ENCODE measurements at regions not wholly inside any gene's neighbourhood (a gene's known extent, or its start where the extent isn't known, plus 50 kb on each side); places are given as distances from the start of the nearest gene placed in this dataset.

DNA sequence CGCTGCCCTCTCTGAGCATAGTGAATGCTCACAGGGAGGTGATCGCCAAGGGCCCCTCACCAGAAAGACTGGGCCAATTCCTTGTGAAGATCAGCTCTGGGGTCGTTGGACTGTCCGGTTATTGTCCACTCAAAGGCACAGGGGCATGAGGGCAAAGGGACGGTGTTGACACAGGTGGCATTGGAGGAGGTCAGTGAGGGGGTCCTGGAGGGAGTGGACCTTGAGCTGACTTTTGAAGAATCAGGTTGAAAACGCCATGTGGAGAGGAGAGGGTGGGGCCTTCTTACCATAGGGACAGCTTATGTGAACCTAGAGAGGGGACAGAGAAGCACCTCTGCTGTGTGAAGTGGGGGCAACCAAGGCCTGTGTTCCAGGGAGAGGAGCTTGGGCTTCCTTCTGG is 131.5 kb downstream of the TFCP2L1 start:
- TF ChIP-seq ZNF274 (IDR thresholded peaks at IDR 0.05; ENCODE audit: low read depth, low read length): no peak
- no peak for TF ChIP-seq SUZ12 (IDR thresholded peaks at IDR 0.05; ENCODE audit: extremely low read depth, insufficient read depth, insufficient read length)
- TF ChIP-seq YY1 (IDR thresholded peaks at IDR 0.05; ENCODE audit: insufficient read depth, insufficient read length): no peak
